Posterior cingulate gyrus (tissue), 11 donors: ENCODE measurements at regions not wholly inside any gene's neighbourhood (a gene's known extent, or its start where the extent isn't known, plus 50 kb on each side); places are given as distances from the start of the nearest gene placed in this dataset.

Experiments
- DNase-seq, 10 donors: peaks; one replicate each; pipeline versions ENCODE4 v3.0.0 to v3.0.0-alpha.2; 2020 to 2021; ENCODE audit warnings: mixed read lengths in 3 of 10
- intact Hi-C: fragments of 100-400 bp; cut with DNase I; formaldehyde crosslinking; loops from one replicate; pipeline ENCODE4 v1.15.1; 2023

DNA sequence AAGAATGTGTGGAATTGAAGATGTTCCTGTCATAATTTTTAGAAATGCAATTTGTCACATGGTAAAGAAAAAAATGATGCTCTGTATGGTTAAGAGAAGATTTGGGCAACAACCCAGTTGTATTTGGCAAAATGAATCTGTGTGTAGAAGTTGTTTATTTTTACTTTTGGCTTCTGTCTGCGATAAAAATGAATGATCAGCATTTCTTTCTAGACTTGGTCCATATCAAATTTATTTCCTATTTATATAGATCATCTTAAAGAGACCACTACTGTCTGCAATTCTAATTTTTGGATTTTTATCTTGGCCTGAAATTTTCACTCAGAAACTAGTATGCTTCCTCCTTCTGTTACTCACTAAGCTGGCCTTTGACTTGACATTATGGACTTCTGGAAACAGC, 396.9 kb downstream of the FAM47A start:
- intact Hi-C loops: no loop called here
- no peak for DNase-seq

DNA sequence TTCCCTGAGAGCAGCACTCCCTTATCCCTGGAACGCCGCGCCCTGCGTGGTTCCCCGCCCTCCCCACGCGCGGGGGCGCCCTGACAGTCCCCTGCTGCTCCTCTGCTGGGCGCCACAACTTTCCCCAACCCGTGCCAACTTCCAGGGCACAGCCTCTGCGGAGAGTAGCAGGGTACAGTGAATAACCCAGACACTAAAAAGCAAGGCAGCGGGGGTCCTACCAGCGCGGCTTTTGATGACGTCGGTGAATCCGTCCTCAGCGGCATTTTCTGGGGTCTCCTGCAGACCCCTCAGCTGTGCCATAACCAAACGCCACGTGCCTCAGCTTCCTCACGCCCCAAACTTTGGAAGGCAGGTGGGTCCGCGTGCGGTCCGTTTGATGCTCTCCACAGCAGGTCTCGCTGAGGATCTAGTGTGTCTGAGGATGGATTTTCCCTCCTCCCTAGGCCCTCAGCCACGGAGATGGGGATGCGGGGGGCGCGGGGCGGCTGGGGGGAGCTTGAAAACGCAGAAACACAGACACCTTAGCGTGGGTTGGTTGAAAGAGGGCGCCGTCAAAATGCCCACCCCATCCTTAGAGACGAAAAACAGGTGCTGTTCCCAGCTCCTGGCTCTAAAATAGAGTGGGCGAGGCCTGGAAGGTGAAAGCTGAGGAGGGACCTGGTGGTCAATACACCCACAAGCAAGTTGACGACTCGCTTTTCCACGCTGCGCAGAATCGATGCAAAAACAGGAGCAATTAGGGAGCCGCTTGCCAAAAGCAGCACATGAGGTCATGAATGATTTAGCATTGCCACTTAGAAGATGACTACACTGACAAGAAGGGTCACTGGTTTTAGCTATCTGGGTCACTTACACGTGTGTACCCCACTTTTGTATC, 405.6 kb downstream of the FAM47A start:
- DNase-seq: peak in 7 of 10 donors; percentile 12 to 87 (median 52)
- intact Hi-C loops: no loop called here

DNA sequence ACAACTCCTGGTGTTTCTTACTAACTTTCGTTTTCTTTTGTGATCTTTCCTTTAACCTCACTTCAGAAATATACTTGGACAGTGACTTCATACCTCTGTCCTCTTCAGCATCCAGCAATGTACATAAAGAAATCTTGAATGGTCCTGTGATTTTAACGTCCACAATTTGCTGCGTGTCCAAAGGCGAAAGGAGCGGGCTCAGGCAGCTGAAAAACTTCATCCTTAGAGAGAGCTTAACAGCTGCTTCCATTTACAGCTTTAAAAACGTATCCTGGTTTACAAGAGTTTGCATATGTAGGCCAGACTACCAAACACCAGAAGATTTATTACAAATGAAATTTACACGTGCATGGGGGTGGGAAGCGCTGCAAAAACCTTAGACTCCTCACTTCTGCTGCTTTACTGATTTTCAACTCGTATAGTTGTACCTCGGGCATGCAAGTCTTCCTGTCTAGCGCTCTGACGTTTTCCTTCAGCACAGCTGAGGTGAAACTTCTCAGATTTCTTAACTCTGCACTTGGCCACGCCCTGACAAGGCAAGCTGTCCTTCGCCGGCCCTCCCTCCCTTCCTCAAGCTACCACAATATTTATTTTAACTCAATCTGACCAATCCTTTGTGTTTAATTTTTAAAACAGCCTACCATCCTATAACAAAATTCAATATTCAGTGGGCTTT, 406.4 kb downstream of the FAM47A start:
- peak in 2 of 10 donors; percentile 20 to 46 for DNase-seq

GRCh38 chrX:33721927-33722326, 410.2 kb downstream of the FAM47A start:
- intact Hi-C loops: no loop called here
- DNase-seq: no peak

More for the DNA sequence above, 406.4 kb downstream of the FAM47A start:
- intact Hi-C loops: no loop called here

DNA sequence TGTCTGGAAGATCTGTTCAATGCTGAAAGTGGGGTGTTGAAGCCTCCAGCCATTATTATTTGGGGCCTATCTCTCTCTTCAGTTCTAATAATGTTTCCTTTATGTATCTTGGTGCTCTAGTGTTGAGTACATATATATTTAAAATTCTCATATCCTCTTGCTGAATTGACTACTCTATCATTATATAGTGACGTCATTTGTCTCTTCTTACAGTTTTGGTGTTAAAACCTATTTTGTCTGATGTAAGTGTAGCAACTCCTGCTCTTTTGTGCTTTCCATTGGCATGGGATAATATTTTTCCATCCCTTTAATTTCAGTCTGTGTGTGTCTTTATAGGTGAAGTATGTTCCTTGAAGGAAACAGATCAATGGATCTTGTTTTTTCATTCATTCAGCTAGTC, 446.0 kb downstream of the FAM47A start:
- no peak for DNase-seq
- intact Hi-C loops: no loop called here
